Endothelial cell (in vitro differentiated cells): ENCODE measurements at regions not wholly inside any gene's neighbourhood (a gene's known extent, or its start where the extent isn't known, plus 50 kb on each side); places are given as distances from the start of the nearest gene placed in this dataset.

ENCODE experiments used
- DNase-seq: peaks from one replicate; pipeline ENCODE4 v3.0.0; 2021; ENCODE audit warnings: low spot score
- H3K27ac Mint-ChIP-seq: one replicate; pipeline ENCODE4 v1.8.0; 2021; ENCODE audit warnings: mixed read lengths, inconsistent platforms; ENCODE audit not compliant: unreplicated experiment
- H3K27me3 Mint-ChIP-seq: one replicate; pipeline ENCODE4 v1.8.0; 2021; ENCODE audit warnings: mild to moderate bottlenecking, moderate library complexity, mixed read lengths, inconsistent platforms; ENCODE audit not compliant: unreplicated experiment
- H3K36me3 Mint-ChIP-seq: one replicate; pipeline ENCODE4 v1.8.0; 2021; ENCODE audit warnings: mild to moderate bottlenecking, low read depth, mixed read lengths, inconsistent platforms; ENCODE audit not compliant: unreplicated experiment
- H3K4me1 Mint-ChIP-seq: one replicate; pipeline ENCODE4 v1.8.0; 2021; ENCODE audit warnings: mild to moderate bottlenecking, mixed read lengths, inconsistent platforms; ENCODE audit not compliant: unreplicated experiment
- H3K4me3 Mint-ChIP-seq: one replicate; pipeline ENCODE4 v1.8.0; 2021; ENCODE audit warnings: mild to moderate bottlenecking, mixed read lengths, inconsistent platforms; ENCODE audit not compliant: unreplicated experiment
- H3K9me3 Mint-ChIP-seq: one replicate; pipeline ENCODE4 v1.8.0; 2021; ENCODE audit warnings: mixed read lengths, inconsistent platforms; ENCODE audit not compliant: unreplicated experiment
- CTCF ChIP-seq: fragments of 200-600 bp; sonication (generic); IDR thresholded peaks from one replicate; pipeline ENCODE4 v1.5.0; 2021; ENCODE audit warnings: antibody characterized with exemption; ENCODE audit not compliant: unreplicated experiment

GRCh38 chr4:124887739-124888138 is 175.2 kb upstream of the ANKRD50 start:
- Mint-ChIP-seq H3K4me1 (peaks cover 3% of the 10 kb centered on the region), H3K27me3 (no peaks in the 10 kb centered on the region), H3K36me3 (no peaks in the 10 kb centered on the region), H3K4me3 (no peak overlapping the region), H3K27ac (no peak overlapping the region), H3K9me3 (no peaks in the 10 kb centered on the region)
- TF ChIP-seq CTCF, result no peak
- DNase-seq, result no peak

GRCh38 chr4:124884316-124884715 is 171.8 kb upstream of the ANKRD50 start:
- H3K4me3 Mint-ChIP-seq, result no peak overlapping the region
- no peaks in the 10 kb centered on the region for H3K9me3 Mint-ChIP-seq
- TF ChIP-seq CTCF, result no peak
- DNase-seq, result no peak
- H3K36me3 Mint-ChIP-seq, result no peaks in the 10 kb centered on the region
- peaks cover 3% of the 10 kb centered on the region for H3K4me1 Mint-ChIP-seq
- H3K27me3 Mint-ChIP-seq, result no peaks in the 10 kb centered on the region
- no peak overlapping the region for H3K27ac Mint-ChIP-seq

GRCh38 chr4:124883632-124884031 is 171.1 kb upstream of the ANKRD50 start:
- DNase-seq, result no peak
- no peaks in the 10 kb centered on the region for H3K36me3 Mint-ChIP-seq
- H3K27ac Mint-ChIP-seq, result no peak overlapping the region
- H3K4me1 Mint-ChIP-seq, result peaks cover 3% of the 10 kb centered on the region
- no peak for TF ChIP-seq CTCF
- H3K9me3 Mint-ChIP-seq, result no peaks in the 10 kb centered on the region
- H3K4me3 Mint-ChIP-seq, result no peak overlapping the region
- no peaks in the 10 kb centered on the region for H3K27me3 Mint-ChIP-seq

- no peak for DNase-seq
- H3K27me3 Mint-ChIP-seq, result peaks cover 10% of the 10 kb centered on the region
Observed at GRCh38 chr4:124879195-124879594, 166.7 kb upstream of the ANKRD50 start.

GRCh38 chr4:124874172-124874450 is 161.6 kb upstream of the ANKRD50 start:
- DNase-seq, result no peak
- peaks cover 10% of the 10 kb centered on the region for H3K4me1 Mint-ChIP-seq
- no peak for TF ChIP-seq CTCF
- no peaks in the 10 kb centered on the region for H3K36me3 Mint-ChIP-seq
- peaks cover 10% of the 10 kb centered on the region for H3K27me3 Mint-ChIP-seq
- H3K9me3 Mint-ChIP-seq, result no peaks in the 10 kb centered on the region
- no peak overlapping the region for H3K4me3 Mint-ChIP-seq
- H3K27ac Mint-ChIP-seq, result no peak overlapping the region

More at GRCh38 chr4:124879195-124879594, 166.7 kb upstream of the ANKRD50 start:
- TF ChIP-seq CTCF, result no peak
- H3K9me3 Mint-ChIP-seq, result no peaks in the 10 kb centered on the region
- no peak overlapping the region for H3K27ac Mint-ChIP-seq
- H3K4me3 Mint-ChIP-seq, result no peak overlapping the region
- H3K4me1 Mint-ChIP-seq, result peaks cover 4% of the 10 kb centered on the region
- no peaks in the 10 kb centered on the region for H3K36me3 Mint-ChIP-seq
